HG03060 (cell line): ENCODE measurements at regions not wholly inside any gene's neighbourhood (a gene's known extent, or its start where the extent isn't known, plus 50 kb on each side); places are given as distances from the start of the nearest gene placed in this dataset.
"Not testable (repeated sequence)": the region's sequence is repeated elsewhere in the genome, so short reads cannot be mapped to it uniquely, and the experiment has no call there.

ENCODE experiments used
- ATAC-seq: cut with Tn5 transposase; IDR thresholded peaks from one replicate; pipeline ENCODE4 v1.9.1; 2021; ENCODE audit warnings: low read depth, moderate number of reproducible peaks; ENCODE audit not compliant: unreplicated experiment

DNA sequence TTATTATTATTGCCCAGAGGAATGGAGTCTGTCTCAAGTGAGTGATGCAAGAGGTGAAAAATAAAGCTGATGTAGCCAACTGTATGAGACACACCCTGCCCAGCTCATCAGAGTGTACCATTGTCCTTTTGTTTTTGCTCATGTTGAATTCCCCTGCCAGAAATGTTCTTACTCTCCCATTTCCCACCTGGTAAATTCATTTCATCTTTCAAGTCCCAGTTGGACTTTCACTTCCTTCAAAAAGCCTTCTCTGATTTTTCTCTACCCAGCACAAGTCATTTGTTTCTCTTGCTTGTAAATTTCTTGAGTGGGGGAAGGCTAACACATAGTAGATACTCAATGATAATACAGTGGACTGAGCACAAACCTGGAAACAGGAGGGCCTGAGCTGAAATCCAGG lies 394.5 kb upstream of the ZNF462 start:
- no peak for ATAC-seq

DNA sequence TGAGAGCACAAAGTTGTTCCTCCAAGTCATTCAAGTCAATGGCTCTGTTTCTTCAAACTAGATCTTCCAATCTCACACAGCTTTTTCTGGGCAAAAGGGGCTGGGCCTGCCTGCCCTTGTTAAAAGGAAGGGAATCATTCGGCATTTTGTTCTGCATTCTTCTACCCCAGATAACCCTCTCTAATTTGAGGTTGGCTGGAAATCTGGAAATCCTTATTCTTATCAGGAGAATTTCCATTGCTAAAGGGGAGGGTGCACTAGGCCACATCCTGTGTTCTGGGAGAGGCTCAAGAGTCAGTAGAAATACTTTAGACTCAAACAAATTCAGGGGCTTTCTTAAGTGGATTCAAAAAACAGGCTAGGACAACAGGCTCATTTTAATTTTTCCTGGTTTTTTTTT lies 384.7 kb upstream of the ZNF462 start:
- ATAC-seq, result no peak

DNA sequence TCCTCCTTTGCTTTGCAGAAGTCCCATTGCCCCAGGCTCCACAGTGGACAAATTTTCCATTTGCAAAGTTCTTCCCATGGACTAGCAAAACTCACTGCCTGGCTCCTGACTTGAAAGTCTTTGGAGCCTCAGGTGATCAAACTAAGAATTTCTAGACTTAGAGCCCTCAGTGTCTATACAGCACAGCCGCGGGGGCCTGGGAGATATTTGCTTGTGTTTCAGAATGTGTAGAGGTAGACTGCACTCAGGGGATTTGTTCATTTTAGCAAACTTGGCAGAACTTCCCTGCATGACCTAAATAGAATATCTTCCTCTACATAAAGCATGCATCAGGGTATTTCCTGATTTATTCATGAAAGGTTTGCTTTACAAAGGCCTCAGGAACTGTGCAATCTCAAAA lies 384.2 kb upstream of the ZNF462 start:
- no peak for ATAC-seq

DNA sequence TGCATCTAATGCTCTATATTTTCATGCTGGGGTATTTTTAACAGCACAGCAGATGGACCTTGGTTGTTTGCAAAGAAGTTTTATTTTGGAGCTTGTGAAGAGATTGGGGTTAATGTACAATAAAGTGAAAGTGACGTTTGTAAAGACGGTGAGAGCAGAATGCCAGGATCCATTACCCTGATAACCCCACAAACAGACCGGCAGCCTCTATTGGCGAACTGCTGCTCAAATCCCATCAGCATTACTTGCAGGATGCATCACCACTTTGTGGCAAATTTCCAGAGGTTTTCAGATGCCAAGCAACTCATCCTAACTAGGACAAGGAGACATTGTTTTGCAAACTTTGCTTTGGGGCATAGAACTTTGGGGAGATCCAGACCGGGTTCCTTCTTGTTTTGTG lies 383.3 kb upstream of the ZNF462 start:
- ATAC-seq, result no peak

DNA sequence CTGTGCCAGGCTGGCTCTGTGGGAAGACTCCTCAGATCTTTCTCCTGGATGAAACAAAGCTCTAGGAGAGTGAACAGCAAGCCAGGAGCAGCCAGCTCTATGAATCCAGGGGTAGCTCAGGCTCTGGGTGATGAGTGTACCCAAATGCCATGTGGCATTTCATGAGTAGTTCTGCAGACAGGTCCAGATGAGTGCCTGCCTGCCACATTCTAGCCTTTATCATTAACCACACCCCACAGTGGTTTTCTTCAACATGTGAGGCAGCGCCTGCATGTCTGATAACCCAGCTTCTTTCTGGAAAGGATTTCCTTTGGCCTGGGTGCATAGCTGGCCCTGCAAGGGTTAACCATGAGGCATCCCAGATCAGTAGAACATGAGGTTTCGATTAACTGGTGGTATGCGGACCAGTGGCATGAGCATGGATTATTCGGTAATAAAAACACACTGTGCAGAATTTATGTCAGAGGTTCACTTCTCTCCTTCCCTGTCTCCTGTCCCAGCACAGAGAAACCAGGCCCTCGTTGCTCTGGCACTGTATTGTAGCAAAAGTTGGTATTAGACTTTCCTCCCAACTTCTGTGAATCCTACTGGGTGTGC lies 381.9 kb upstream of the ZNF462 start:
- ATAC-seq, result no peak

DNA sequence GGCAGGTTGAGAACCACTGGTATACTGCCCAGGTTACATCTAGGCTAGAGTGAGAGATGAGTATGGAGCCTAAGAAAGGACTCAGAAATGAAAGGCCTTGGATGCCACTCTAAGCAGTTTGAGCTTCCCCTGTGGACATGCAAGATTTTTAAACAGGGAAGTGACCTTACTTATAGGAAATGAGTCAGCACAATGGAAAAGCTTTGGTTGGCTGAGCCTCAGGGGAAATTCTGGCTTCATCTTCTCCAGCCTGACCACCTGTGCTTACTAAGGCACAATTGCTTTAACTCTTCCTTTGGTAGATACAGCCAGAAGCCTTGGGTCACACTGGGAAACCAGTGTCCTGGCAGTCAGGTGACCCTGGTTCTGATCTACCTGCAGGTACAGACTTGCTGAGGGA lies 380.2 kb upstream of the ZNF462 start:
- ATAC-seq, result no peak

DNA sequence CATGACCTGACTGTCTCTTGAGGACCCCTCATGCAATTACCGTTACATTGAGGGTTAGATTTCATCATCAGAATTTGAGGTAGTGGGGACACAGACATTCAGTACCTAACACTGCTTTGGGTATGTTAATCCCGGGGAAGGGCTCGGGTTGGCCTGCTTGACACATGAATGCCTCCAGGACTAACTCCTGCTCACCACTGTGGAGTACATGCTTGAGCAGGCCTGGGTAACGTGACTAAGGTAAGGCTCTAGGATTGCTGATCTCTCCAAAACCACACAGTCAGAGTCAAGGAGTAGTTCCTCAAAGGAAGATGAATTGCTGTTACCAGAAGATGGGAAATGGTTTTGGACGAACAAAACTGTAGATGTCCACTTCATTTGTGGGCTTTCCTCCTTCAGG lies 376.3 kb upstream of the ZNF462 start:
- no peak for ATAC-seq

DNA sequence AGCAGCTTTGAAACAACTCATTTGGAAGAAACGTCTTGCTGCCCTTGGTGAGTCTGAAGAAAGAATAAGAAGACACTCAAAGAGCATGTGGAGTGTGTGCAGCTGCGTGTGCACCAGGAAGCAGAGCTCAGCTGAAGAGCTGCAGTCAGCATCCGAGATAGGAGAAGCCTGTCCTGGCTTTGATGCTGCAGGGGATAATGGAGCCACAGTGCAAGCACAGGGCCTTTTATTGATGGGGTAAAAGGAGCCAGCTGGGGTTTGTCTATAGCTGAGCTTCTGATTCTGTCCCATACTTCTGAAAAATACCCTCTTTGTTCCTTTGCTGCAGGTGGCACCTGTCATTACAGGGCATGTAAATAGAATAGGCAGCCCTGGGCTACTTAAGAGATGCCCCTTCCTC lies 375.7 kb upstream of the ZNF462 start:
- ATAC-seq, result no peak

DNA sequence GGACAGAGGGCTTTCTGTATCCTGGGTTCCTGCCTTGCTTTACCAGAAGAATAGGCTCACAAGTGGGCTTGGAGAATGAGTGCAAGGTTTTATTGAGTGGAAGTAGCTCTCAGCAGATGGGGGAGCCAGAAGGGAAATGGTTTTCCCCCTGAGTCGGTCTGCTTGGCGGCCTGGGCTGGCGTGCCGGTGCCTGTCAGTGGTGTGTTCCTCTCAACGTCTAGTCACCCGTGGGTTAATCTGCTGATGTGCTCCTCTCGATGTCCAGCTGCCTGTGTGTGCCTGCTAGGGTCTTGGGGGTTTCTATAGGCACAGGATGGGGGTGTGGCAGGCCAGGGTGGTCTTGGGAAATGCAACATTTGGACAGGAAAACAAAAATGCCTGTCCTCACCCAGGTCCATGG lies 370.8 kb upstream of the ZNF462 start:
- ATAC-seq, result not testable (repeated sequence)

DNA sequence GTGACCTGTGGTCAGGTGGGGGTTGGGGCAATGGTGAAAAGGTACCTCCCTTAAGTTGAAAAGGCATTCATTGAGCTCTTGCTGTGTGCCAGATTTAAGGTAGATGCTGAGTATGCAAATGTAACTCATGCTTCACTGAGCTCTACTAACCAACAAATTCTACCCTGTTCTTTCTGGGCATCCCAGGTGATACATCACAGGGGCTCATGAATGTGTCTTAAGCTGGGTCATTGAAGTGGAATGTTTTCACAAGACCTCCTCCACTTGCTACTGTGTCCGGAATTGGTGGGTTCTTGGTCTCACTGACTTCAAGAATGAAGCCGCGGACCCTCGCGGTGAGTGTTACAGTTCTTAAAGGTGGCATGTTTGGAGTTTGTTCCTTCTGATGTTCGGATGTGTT lies 362.8 kb upstream of the ZNF462 start:
- ATAC-seq, result no peak

DNA sequence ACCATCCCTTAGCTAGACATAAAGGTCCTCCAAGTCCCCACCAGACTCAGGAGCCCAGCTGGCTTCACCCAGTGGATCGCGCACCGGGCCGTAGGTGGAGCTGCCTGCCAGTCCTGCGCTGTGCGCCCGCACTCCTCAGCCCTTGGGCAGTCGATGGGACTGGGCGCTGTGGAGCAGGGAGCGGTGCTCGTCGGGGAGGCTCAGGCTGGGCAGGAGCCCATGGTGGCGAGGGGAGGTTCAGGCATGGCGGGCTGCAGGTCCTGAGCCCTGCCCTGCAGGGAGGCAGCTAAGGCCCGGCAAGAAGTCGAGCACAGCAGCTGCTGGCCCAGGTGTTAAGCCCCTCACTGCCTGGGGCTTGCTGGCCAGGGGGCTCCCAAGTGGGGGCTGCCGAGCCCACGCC lies 361.8 kb upstream of the ZNF462 start:
- not testable (repeated sequence) for ATAC-seq

DNA sequence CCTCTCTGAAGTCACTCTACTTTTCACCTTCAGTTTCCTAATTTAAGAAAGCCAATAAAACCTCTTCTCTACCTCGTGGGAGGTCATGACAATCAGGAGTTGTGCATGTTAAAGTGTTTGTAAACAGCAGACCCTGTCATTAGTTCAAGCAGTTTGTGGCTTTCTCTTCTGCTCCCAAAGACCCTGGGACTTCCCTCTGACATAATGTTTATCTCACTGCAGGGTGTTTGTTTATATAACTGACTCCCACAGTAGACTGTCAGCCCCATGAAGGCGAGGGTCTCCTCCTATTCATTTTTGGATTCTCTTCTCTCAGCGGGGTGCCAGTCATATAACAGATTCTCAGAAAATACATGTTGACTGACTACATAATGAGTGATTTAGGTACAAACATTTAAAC lies 360.0 kb upstream of the ZNF462 start:
- ATAC-seq, result no peak

DNA sequence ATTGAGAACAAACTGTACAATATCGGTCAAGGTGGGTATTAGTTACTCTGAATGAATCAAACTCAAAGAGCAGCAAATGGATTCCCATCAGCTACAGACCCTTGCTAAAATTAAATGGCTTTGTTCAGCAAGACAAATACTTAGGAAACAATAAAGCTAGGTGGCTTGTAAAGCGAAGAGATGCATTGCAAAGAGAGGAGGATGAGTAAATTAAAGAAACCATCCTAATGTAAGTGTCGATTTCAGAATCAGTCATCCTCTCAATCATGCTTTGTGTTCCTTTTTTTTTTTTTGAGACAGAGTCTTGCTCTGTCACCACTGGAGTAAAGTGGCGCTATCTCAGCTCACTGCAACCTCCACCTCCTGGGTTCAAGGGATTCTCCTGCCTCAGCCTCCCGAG lies 359.2 kb upstream of the ZNF462 start:
- ATAC-seq, result no peak

DNA sequence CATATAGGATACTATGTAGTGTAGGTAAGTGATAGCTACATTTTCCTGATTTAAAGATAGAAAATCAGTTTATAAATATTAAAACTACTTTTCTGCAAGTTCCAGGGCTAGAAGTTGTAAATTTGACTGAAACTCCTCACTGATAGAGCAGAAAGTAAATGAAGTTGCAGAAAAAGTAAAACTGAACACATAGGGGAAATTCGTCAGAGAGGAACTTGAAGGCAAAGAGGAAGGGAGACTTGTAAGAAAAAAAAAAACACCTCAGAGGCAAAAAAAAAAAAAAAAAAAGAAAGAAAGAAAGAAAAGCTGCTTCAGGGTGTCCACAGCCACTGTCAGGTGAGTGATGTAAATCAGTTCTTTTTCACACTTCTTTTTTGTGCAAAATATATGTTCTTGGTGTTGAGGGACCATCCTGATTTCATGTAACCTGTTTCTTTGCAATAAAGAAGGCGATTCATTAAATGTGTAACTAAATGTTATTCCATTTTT lies 336.2 kb upstream of the ZNF462 start:
- no peak for ATAC-seq

DNA sequence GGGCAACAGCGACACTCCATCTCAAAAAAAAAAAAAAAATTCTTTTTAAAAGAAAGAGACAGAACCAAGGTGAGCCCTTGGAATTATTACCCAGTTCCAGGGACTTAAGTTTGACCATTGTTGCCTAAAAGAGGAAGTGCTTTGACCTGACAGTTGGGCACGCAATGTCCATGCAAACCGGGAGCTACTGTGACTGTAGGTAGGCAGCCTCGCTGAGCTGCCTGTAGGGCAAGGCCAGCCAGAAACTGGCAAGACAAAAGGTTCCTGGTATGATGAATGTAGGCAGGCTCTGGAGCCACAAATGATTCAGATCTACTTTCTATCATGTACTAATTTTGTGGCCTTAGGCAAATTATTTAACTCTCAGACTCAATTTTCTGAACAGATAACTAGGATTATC lies 334.8 kb upstream of the ZNF462 start:
- ATAC-seq, result no peak

DNA sequence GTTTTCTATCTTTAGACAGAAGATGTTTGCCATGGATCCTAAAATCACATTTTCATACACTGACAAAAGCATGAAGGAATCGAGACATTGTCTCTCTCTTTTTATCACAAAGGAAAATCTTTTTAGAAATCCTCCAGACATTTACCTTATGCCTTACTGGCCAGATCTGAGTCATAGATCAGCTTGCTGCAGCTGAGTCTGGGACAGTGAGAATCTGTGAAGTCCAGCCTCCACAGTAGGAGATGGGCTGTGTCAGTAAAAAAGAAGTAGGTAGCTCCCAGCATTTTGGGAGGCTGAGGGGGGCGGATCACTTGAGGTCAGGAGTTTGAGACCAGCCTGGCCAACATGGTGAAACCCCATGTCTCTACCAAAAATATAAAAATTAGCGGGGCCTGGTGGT lies 333.4 kb upstream of the ZNF462 start:
- no peak for ATAC-seq

DNA sequence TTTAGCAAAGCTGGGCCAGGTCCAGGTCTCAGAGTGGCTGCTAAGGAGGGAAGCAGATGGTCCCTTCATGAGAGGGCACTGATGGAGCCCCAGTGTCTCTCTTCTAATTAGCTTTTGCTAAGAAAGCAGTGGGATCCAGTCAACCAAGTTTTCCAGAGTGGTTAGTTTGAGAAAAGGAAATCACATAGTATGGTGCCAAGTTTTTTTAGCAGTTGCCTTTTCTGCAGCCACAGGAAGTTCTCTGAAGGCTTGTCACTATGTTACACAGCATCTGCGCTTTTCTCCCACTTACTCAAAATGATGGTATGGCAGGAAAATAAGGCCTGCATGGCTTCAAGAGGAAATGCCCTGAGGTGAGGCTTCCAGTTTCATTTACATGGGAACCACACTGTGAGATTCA lies 331.5 kb upstream of the ZNF462 start:
- ATAC-seq, result no peak

DNA sequence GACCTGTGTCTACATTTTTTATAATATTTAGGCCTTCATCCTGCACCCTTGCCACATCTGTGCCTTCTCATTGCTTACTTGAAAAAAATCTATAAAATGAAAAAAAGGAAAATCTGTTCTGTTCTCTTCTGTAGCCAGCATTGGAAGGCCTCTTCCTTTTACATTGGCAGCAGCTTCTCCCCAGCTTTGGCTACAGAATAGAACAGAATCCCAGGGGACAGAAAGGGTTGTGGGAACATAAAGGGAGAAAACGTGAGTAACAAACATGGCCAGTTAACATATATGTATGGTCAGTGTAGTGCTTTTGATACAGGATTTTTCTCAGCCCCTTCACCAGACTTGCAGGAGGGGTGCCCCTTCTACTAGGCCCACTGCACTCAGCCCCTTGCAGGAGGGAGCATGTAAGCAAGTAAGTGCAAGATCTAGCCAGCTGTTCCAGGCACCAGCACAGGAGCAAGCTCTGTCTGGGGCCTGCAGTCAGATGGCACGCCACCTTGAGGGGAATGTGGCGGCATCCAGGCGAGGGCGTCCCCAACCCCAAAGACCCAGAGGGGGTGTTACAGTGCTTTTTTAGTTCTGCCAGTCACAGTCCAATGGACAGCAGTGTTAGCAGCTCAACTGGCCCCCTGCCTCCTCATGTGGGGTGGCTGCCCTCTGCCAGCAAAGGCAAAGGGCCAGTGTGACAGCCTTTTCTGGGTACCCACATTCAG lies 330.5 kb upstream of the ZNF462 start:
- ATAC-seq, result no peak

DNA sequence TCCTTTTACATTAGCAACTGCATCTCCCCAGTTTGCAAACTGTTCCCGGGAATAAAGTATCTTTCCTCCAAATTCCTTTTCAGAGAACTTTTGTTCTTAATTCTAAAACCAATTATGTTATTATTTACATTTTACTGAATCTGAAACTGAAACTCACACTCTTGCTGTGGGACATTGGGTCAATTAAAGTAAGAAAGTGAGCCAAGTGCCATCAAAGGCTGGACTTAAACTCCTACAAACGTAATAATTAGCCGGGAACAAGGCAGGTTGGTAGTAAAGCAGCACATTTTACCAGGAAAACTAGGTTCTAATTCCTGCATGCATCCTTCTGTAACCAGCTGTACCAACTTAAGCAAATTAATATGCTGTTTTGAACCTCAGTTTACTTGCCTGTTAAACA lies 328.2 kb upstream of the ZNF462 start:
- ATAC-seq, result no peak

DNA sequence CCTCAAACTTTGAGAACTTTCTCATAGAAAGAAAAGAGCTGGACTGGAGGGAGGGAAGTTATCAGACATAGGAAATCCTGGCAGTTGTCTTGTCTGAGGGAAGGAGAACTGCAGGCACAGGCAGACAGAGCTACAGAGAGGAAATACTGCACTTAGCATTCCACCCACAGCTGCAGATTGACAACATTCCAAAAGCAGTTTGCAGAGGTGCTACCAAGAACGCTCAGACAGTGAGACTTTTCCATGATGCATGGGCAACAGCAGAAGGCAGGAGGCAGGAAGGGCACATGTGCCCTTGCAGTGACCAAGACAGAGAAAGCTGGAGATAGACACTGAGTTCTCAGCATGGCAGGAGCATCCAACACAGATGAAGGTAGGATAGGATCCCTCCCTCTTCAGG lies 327.5 kb upstream of the ZNF462 start:
- ATAC-seq, result no peak

DNA sequence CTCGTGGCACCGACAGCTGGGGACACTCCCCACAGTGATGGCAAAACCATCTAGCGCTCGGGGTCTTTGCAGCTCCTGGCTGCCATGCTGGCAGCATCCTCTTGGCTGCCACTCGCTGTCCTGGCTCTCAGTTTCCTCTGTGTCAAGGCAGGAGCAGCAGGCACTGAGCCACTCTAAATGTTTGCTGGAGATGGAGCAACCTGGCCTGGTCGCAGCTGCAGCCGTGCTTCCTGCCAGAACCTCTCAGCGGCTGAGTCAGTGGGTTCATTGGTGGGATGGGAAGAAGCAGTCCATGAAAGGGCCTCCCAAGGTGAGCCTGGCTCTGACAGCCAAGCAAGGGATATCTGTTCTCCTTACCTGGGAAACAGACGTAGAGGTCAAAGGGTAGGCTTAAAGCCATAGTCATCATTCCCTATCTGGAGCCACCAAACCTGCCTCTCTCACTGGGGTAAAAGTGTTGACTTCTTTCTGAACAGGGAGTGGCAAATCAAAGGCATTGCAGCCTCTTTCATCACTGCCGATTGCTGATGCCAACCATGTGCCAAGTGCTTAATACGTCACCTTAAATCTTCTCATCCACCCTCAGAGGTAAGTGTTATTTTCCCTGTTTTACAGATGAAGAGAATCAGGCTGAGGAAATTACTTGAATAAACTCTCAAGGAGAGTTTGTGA lies 304.8 kb upstream of the ZNF462 start:
- ATAC-seq, result no peak

DNA sequence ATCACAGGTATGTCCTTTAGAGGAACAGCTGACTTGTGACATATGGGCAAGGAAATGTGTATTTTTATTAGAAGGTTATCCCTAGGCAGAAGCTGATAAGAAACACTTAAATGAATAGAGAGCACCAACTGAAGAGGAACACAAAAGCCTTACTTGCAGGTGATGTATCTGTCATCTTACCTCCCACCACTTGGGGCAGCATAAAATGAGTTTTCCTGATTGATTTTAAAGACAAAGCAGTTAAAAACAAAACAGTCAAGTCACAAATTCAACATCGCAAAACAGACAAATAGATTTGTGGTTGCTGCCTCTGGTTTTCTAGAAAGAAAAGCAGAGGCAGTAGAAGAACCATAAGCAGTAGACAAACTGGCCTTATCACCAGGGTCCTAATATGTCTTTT lies 302.4 kb upstream of the ZNF462 start:
- ATAC-seq, result no peak
